Right atrium auricular region (tissue), 2 donors: ENCODE measurements at regions not wholly inside any gene's neighbourhood (a gene's known extent, or its start where the extent isn't known, plus 50 kb on each side); places are given as distances from the start of the nearest gene placed in this dataset.

ENCODE experiments used
- DNase-seq: peaks from one replicate; pipeline ENCODE4 v3.0.0-alpha.2; 2019; ENCODE audit warnings: low spot score
- H3K27ac ChIP-seq, 2 donors: fragments of 200-600 bp; sonication (generic); 1 replicate in 1 of 2; 2 replicates in 1 of 2; pipeline ENCODE4 v1.5.1; 2016 to 2019
- H3K27me3 ChIP-seq, 2 donors: fragments of 200-600 bp; sonication (generic); one replicate each; pipeline versions ENCODE4 v1.5.1 to v1.6.0; 2017 to 2019
- H3K36me3 ChIP-seq: fragments of 200-600 bp; sonication (generic); one replicate; pipeline ENCODE4 v1.5.1; 2016
- H3K4me1 ChIP-seq, 2 donors: fragments of 200-600 bp; sonication (generic); one replicate each; pipeline versions ENCODE4 v1.5.1 to v1.6.0; 2017 to 2019
- H3K4me3 ChIP-seq, 2 donors: fragments of 200-600 bp; sonication (generic); 1 replicate in 1 of 2; 2 replicates in 1 of 2; pipeline ENCODE4 v1.5.1; 2017 to 2019; ENCODE audit warnings: mild to moderate bottlenecking in 1 of 2, moderate library complexity in 1 of 2
- H3K9me3 ChIP-seq, 2 donors: fragments of 200-600 bp; sonication (generic); one replicate each; pipeline ENCODE4 v1.5.1; 2019
- CTCF ChIP-seq, 2 donors: fragments of 200-600 bp; sonication (generic); IDR thresholded peaks; one replicate each; pipeline ENCODE4 v1.5.1; 2019; ENCODE audit warnings: antibody characterized with exemption in 2 of 2

GRCh38 chr12:72828662-72829324, 556.6 kb downstream of the TRHDE start:
- Histone ChIP-seq H3K4me3 (no peak overlapping the region), H3K9me3 (no peaks in the 10 kb centered on the region), H3K27ac (no peak overlapping the region), H3K36me3 (no peaks in the 10 kb centered on the region), H3K4me1 (no peaks in the 10 kb centered on the region), H3K27me3 (no peaks in the 10 kb centered on the region)
- TF ChIP-seq CTCF (IDR thresholded peaks at IDR 0.05): no peak
- no peak for DNase-seq

- DNase-seq: no peak
- Histone ChIP-seq H3K36me3 (no peaks in the 10 kb centered on the region), H3K4me1 (no peaks in the 10 kb centered on the region), H3K27ac (no peak overlapping the region), H3K27me3 (no peaks in the 10 kb centered on the region), H3K9me3 (no peaks in the 10 kb centered on the region), H3K4me3 (no peak overlapping the region)
- no peak for TF ChIP-seq CTCF (IDR thresholded peaks at IDR 0.05)
These were observed 557.7 kb downstream of the TRHDE start for GRCh38 chr12:72829838-72830237.

GRCh38 chr12:72832024-72832423, 559.9 kb downstream of the TRHDE start:
- DNase-seq: no peak
- Histone ChIP-seq H3K4me1 (no peaks in the 10 kb centered on the region), H3K4me3 (no peak overlapping the region), H3K9me3 (no peaks in the 10 kb centered on the region), H3K27me3 (no peaks in the 10 kb centered on the region), H3K36me3 (no peaks in the 10 kb centered on the region), H3K27ac (no peak overlapping the region)
- TF ChIP-seq CTCF (IDR thresholded peaks at IDR 0.05): no peak

GRCh38 chr12:72836194-72836593, 564.0 kb downstream of the TRHDE start:
- no peaks in the 10 kb centered on the region for H3K36me3 ChIP-seq
- no peak for DNase-seq
- TF ChIP-seq CTCF (IDR thresholded peaks at IDR 0.05): no peak
- no peaks in the 10 kb centered on the region for H3K9me3 ChIP-seq
- no peaks in the 10 kb centered on the region for H3K27me3 ChIP-seq
- H3K27ac ChIP-seq: no peak overlapping the region
- H3K4me1 ChIP-seq: no peaks in the 10 kb centered on the region
- no peak overlapping the region for H3K4me3 ChIP-seq

GRCh38 chr12:72839696-72840095, 567.5 kb downstream of the TRHDE start:
- Histone ChIP-seq H3K36me3 (no peaks in the 10 kb centered on the region), H3K27ac (no peak overlapping the region), H3K4me1 (no peaks in the 10 kb centered on the region), H3K9me3 (no peaks in the 10 kb centered on the region), H3K4me3 (no peak overlapping the region), H3K27me3 (no peaks in the 10 kb centered on the region)
- TF ChIP-seq CTCF (IDR thresholded peaks at IDR 0.05): no peak
- DNase-seq: no peak

GRCh38 chr12:72863671-72864070, 591.5 kb downstream of the TRHDE start:
- Histone ChIP-seq H3K4me1 (no peaks in the 10 kb centered on the region), H3K27me3 (no peaks in the 10 kb centered on the region), H3K4me3 (no peak overlapping the region), H3K9me3 (no peaks in the 10 kb centered on the region), H3K27ac (no peak overlapping the region), H3K36me3 (no peaks in the 10 kb centered on the region)
- no peak for DNase-seq
- TF ChIP-seq CTCF (IDR thresholded peaks at IDR 0.05): no peak
